ENCODE measurements at regions not wholly inside any gene's neighbourhood (a gene's known extent, or its start where the extent isn't known, plus 50 kb on each side); places are given as distances from the start of the nearest gene placed in this dataset.

- TF ChIP-seq ESRRA (IDR thresholded peaks at IDR 0.05; ENCODE audit: borderline replicate concordance, low read length) (no peak), EP300 (IDR thresholded peaks at IDR 0.05) (no peak), EHF (CRISPR knock-in tag; IDR thresholded peaks at IDR 0.05) (no peak), RCOR1 (IDR thresholded peaks at IDR 0.05; ENCODE audit: low read depth, low read length) (no peak), USF2 (IDR thresholded peaks at IDR 0.05) (no peak), HEYL (CRISPR knock-in tag; IDR thresholded peaks at IDR 0.05) (no peak), MAFK (IDR thresholded peaks at IDR 0.05; ENCODE audit: partially characterized antibody) (no peak), RFX5 (IDR thresholded peaks at IDR 0.05) (no peak), BCL3 (IDR thresholded peaks at IDR 0.05) (no peak), ZFP36 (IDR thresholded peaks at IDR 0.05; ENCODE audit: borderline replicate concordance, partially characterized antibody) (no peak), KDM5A (IDR thresholded peaks at IDR 0.05) (no peak), MYC (IDR thresholded peaks at IDR 0.05; ENCODE audit: borderline replicate concordance, low read length) (no peak), SMC3 (IDR thresholded peaks at IDR 0.05) (no peak), GATA3 (IDR thresholded peaks at IDR 0.05; ENCODE audit: borderline replicate concordance) (no peak), JUNB (IDR thresholded peaks at IDR 0.05) (no peak), PBX3 (IDR thresholded peaks at IDR 0.05) (no peak), KDM1A (IDR thresholded peaks at IDR 0.05; ENCODE audit: low read depth) (no peak), ZSCAN20 (CRISPR knock-in tag; IDR thresholded peaks at IDR 0.05) (no peak), SREBF2 (IDR thresholded peaks at IDR 0.05) (no peak)
- H3K4me1 ChIP-seq, result no peaks in the 10 kb centered on the region
- H3K4me3 ChIP-seq, result no peak overlapping the region
- FAIRE-seq, result no peak
- ChIA-PET CTCF (interaction anchor here (0.6 kb wide), 1 partner anchor 627 kb away, joined by 3 read pairs; no protein-coding TSS in a partner anchor), POLR2A (no interaction called here)
- no peaks in the 10 kb centered on the region for H3K9me3 ChIP-seq
- no peak overlapping the region for H3K4me2 ChIP-seq
- DNase-seq (ENCODE audit: low read depth in 1 of 2, low spot score in 1 of 2), result no peak
- no peak overlapping the region for H3K27ac ChIP-seq
- 36% methylated on average over 1 of the region's 4 CpGs for WGBS (ENCODE audit: missing lambda C conversion rate)
- ATAC-seq, result no peak
Measured at GRCh38 chr11:129739339-129739738, 76.3 kb upstream of the TMEM45B start.

- H3K4me1 ChIP-seq, result no peaks in the 10 kb centered on the region
- ChIA-PET CTCF (interaction anchor here (0.6 to 1.2 kb wide), 2 partner anchors 10 to 628 kb away, joined by 3 read pairs; no protein-coding TSS in a partner anchor), POLR2A (no interaction called here)
- WGBS (ENCODE audit: missing lambda C conversion rate), result 76% methylated on average over 4 of the region's 4 CpGs
- H3K4me2 ChIP-seq, result no peak overlapping the region
- H3K27ac ChIP-seq, result no peak overlapping the region
- no peak for DNase-seq (ENCODE audit: low read depth in 1 of 2, low spot score in 1 of 2)
- no peaks in the 10 kb centered on the region for H3K9me3 ChIP-seq
- no peak overlapping the region for H3K4me3 ChIP-seq
- ATAC-seq, result no peak
- FAIRE-seq, result no peak
- peak; percentile 77 to 81 for TF ChIP-seq CEBPB (IDR thresholded peaks at IDR 0.05)
- no peak for TF ChIP-seq ZSCAN20 (CRISPR knock-in tag; IDR thresholded peaks at IDR 0.05)
- no peak for TF ChIP-seq CHD2 (IDR thresholded peaks at IDR 0.05; ENCODE audit: low read length, partially characterized antibody)
- TF ChIP-seq ZFP36 (IDR thresholded peaks at IDR 0.05; ENCODE audit: borderline replicate concordance, partially characterized antibody), result peak; percentile 62
- TF ChIP-seq GATA3 (IDR thresholded peaks at IDR 0.05; ENCODE audit: borderline replicate concordance), result no peak
- TF ChIP-seq HEYL (CRISPR knock-in tag; IDR thresholded peaks at IDR 0.05), result no peak
- no peak for TF ChIP-seq E2F6 (IDR thresholded peaks at IDR 0.05; ENCODE audit: borderline replicate concordance, low read depth)
- no peak for TF ChIP-seq HOXA7 (CRISPR knock-in tag; IDR thresholded peaks at IDR 0.05)
- TF ChIP-seq HOXB13 (CRISPR knock-in tag; IDR thresholded peaks at IDR 0.05; ENCODE audit: low read depth), result no peak
- TF ChIP-seq JUNB (IDR thresholded peaks at IDR 0.05), result no peak
- TF ChIP-seq FOSB (CRISPR knock-in tag; IDR thresholded peaks at IDR 0.05), result no peak
- no peak for TF ChIP-seq MAZ (IDR thresholded peaks at IDR 0.05; ENCODE audit: borderline replicate concordance, low read depth, low read length)
Measured at GRCh38 chr11:129740125-129740719, 75.4 kb upstream of the TMEM45B start.

Data from A549 (cell line).